Stimulated activated CD8-positive, alpha-beta memory T cell treated with anti-CD3 and anti-CD28 coated beads, Interleukin-7, amount 100 ng/mL, for 4 hours (primary cell): ENCODE measurements at regions not wholly inside any gene's neighbourhood (a gene's known extent, or its start where the extent isn't known, plus 50 kb on each side); places are given as distances from the start of the nearest gene placed in this dataset.
"Not testable (repeated sequence)": the region's sequence is repeated elsewhere in the genome, so short reads cannot be mapped to it uniquely, and the experiment has no call there.

Experiments
- DNase-seq, 2 donors: peaks; one replicate each; pipeline ENCODE4 v3.0.0-alpha.2; 2020; ENCODE audit warnings: low read depth in 2 of 2

- DNase-seq = no peak
These were observed 1019.5 kb downstream of the NR2F1-AS1 start for GRCh38 chr5:92561411-92561959.

DNA sequence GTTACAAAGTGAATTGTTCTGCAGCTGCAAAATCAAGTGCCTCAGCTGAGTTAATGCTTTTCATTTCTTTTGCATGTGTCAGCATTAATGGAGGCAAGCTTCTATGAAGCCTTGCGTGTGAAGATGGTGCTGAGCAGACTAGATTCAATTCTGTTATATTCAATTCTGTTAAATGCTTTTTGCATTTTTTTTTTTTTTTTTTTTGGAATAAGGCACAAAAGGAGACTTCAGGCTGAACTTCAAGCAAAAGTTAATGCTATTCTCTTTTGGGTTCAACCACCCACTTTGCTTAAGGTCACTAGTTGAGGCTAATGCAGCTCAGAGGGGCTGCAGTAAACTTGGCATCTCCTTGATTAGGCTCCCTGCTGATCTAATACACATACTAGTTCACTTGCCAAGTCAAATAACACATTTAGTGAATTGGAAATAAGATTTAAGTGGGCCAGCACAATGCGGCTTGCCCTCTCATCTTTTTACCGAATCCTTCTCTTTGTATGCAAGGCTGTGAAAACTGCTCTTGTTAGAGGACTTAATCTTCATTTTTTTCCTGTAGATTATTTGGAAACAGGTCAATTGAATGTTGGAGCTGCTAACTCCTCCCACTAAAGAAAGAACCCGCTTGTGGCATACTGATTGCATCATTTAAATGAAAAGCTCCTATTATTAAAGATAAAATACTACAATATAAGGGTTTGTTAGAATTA is 1020.2 kb downstream of the NR2F1-AS1 start:
- DNase-seq = no peak

- no peak for DNase-seq
These were observed 1021.2 kb downstream of the NR2F1-AS1 start for GRCh38 chr5:92559781-92560180.

DNA sequence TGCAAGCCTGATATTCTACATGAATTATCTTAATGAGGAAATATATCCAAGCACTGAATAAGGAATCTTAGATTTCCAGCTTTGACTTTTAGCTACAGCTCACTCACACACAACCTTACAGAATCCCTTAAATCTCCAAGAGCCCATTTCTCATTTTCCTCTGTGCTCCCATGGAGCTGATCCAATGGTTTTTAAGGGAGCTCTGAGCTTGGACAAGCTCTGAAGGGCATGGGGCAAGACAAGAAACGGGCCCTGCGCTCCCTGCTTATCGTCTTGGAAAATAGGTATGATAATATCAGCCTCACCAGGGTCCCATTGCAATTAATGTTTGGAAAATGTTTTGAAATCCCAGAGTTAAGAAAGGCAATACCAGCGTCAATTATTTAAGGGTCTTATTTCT is 1021.7 kb downstream of the NR2F1-AS1 start:
- DNase-seq = no peak

GRCh38 chr5:92556747-92557146 is 1024.3 kb downstream of the NR2F1-AS1 start:
- no peak for DNase-seq

DNA sequence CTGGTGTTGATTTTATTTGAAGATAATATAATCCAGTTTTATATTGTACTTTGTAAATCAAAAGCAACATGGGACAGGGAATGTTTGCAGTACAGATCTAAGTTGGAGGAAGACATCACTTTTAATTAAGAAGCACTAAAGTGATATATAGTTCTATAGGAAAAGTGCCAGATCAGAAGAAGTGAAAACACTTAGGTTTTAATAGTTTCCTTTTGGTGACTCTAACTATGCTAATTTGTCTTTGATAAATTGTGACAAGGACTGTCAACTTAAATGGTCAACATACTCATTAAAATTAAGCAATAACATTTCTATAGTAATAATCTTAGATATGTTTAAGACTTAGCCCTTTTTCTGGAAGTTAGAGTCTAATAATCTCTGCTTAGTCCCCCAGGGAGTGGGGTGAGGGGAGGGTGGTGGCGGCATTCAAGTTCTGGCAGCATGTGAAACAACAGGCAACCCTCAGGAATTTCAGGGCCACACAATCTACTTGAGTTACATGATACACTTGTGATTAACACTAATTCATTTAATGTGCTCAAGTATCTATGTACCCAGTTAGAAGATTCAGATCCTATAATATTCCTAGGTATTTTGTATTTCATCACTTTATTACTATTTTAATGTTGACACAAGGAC is 1026.5 kb downstream of the NR2F1-AS1 start:
- DNase-seq = no peak

- no peak for DNase-seq
These were observed 1027.7 kb downstream of the NR2F1-AS1 start for GRCh38 chr5:92553326-92553725.

DNA sequence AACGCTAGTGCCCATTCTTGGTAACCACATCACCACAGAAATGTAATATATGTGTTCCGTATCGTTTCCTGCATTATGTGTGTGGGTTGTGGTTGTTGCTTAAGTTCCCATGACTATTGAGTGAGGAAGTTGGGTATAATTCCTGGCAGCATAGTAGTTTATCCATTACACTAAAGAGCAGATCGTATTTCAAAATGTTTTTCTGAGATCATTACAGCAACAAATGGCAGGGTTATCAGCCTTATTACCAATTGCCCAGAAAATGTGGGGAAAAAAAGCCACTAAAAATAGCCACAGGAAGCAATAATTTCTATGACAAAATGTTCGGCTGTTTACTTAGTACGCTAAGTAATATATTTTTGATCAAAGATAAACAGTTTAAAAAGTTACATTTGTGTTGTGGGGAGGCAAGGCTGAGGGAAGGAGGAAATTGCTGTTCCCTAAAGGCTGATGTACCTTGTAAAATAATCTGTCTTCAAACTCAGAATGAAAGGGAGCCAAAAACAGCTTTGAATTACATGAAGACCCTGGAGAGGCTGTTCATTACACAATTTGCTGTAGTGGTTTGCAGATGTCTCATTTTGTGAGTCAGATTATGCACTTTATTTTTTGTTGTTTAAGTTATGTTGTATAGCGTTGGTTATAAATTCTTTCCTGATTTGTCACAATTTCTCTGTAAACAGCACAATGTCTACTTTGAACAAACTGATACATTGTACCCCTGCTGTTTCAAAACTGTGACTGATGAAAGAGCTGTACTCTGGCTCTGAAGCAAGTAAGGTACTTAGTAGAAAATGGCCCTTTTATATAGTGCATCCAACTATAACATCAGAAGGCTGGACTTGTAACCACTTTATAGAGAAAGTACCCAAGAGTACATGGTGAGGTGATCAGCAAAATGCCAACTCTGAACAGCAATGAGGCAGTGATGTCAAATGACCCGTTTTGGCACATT is 1028.5 kb downstream of the NR2F1-AS1 start:
- DNase-seq = no peak

DNA sequence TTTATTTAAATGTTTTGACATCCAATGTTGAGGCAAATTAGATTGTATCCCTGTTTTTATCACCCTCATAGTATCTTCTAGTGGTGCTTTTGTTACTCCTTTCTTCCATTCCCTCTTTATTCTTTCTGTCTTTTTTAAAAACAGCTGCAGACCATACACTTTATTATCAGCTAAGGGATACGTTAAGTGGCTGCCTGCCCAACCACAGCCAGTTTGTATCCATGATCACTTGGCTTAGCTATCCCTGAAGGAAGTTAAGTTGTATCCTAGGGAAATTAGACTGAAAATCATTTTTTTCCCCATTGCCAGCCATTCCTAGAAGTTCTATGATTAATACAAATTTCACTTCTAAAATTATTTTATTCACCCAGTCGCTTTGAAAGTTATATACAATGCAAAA is 1032.7 kb downstream of the NR2F1-AS1 start:
- DNase-seq = no peak

DNA sequence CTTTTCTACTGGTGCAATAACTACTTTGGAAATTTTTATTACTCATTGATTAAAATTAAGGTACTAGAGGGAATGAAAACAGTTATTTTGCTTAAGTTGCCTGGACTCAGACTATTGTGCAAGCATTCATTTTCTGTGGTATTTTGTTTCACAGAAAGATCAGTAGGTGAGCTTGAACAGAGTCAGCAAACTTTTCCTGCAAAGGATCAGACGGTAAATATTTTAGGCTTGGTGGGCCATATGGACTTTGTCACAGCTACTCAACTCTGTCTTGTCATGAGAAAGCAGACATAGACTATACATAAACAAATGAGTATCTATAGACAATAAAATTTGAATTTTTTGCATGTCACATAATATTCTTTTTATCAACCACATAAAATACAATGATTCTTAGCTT is 1036.4 kb downstream of the NR2F1-AS1 start:
- no peak for DNase-seq

- DNase-seq = no peak
These were observed 1037.0 kb downstream of the NR2F1-AS1 start for GRCh38 chr5:92544036-92544435.

- no peak for DNase-seq
These were observed 1037.8 kb downstream of the NR2F1-AS1 start for GRCh38 chr5:92543201-92543600.

DNA sequence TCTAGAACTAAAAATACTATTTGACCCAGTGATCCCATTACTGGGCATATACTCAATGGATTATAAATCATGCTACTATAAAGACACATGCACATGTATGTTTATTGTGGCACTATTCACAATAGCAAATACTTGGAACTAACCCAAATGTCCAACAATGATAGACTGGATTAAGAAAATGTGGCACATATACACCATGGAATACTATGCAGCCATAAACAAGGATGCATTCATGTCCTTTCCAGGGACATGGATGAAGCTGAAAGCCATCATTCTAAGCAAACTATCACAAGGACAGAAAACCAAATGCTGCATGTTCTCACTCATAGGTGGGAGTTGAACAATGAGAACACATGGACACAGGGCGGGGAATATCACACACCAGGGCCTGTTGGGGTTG is 1039.0 kb downstream of the NR2F1-AS1 start:
- not testable (repeated sequence) for DNase-seq

DNA sequence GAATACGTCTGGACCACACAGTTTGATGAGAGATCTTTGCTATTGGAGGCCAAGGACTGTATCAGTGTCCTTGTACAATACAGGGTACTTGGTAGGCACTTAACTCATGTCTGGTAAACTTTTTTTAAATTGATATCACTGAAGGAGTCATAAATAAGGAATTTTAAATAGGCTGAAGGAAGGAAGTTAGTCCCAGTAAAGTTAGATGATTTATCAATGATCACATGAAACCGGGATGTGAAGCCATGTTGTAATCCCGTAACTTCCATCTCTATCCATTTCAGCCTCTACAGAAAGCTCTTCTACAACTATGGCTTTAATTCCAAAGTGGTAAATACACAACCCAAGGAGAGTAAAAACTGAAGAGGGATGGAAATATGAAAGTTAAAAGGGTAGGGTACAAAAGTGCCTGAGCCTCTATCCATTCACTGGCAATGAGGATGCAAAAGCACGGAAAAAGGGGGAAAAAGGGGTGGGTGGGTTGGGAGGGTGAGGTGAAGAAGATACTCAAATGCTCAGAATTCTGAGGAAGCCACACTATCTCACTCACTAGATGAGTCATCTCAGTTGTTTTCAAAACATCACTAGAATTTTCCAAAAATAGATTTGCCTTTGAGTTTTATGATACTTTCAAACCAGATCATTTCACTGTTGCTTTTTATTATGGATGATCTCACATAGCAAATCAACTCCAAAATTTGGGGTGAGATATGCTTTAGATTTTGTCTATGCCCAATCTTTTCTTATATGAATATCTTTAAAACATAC is 1053.5 kb downstream of the NR2F1-AS1 start:
- no peak for DNase-seq

DNA sequence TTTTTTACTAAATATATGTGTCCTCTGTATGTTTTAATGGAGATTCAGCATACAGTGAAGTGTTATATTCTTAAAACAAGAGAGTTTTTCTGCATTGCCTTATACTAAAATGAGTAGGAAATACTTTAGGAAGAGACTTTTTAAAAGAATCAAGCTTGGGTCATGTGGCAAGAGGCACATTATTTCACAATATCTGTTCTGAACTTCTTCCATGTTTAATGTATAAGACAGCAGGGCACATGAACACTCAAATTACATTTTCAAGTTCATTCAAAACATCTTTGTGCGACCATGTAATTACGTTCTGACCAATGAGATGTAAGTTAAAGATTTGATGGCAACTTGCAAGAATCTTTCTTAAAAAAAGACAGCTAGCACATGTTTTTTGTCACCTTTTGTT is 1055.9 kb downstream of the NR2F1-AS1 start:
- no peak for DNase-seq

GRCh38 chr5:92519811-92520632 is 1061.0 kb downstream of the NR2F1-AS1 start:
- DNase-seq = no peak

- no peak for DNase-seq
These were observed 1062.6 kb downstream of the NR2F1-AS1 start for GRCh38 chr5:92518318-92518904.

DNA sequence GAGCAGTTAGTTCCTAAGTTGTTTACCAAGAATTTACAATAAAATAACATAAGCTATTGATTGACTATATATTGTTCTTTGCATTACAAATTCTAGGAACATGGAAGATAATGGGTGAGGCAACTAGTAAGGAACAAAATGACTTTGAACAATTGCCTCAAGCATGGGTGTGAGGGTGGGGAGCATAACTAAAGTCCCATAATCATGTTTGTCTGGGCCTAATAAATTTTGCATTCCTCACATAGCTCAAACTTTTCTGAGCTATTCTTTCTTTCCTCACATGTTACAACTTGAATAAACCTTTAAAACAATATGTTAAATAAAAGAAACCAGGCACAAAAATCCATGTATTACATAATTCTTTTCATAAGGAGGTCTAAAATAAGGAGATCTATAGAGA is 1066.1 kb downstream of the NR2F1-AS1 start:
- no peak for DNase-seq

- DNase-seq = no peak
These were observed 1068.0 kb downstream of the NR2F1-AS1 start for GRCh38 chr5:92513067-92513466.

DNA sequence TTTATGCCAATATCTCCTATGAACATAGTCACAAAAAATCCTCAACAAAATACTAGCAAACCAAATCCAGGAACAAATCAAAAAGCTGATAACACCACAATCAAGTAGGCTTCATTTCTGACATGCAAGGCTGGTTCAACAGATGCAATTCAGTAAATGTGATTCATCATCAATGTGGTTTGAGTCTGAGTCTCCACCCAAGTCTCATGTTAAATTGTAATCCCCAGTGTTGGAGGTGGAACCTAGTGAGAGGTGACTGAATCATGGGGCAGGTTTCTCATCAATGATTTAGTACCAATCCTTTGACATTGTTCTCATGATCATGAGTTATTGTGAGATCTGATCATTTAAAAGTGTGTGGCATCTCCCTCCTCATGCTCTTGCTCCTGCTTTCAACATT is 1072.7 kb downstream of the NR2F1-AS1 start:
- DNase-seq = no peak
